Lower leg skin (tissue), 4 donors: ENCODE measurements at regions not wholly inside any gene's neighbourhood (a gene's known extent, or its start where the extent isn't known, plus 50 kb on each side); places are given as distances from the start of the nearest gene placed in this dataset.

Source experiments
- DNase-seq, 2 donors: peaks; one replicate each; pipeline ENCODE4 v3.0.0-alpha.2; 2019; ENCODE audit warnings: low spot score in 2 of 2
- H3K4me3 ChIP-seq: fragments of 200-600 bp; sonication (generic); 2 replicates; pipeline ENCODE4 v1.5.1; 2017; ENCODE audit warnings: mild to moderate bottlenecking, low read depth; ENCODE audit not compliant: poor library complexity, severe bottlenecking
- CTCF ChIP-seq, 3 donors: fragments of 450-650 bp; IDR thresholded peaks; one replicate each; pipeline ENCODE4 v1.5.1; 2016; ENCODE audit warnings: antibody characterized with exemption in 3 of 3, mild to moderate bottlenecking in 3 of 3, moderate library complexity in 2 of 3
- POLR2A ChIP-seq, 2 donors: fragments of 450-650 bp; IDR thresholded peaks; one replicate each; pipeline ENCODE4 v1.6.1; 2016 to 2017; ENCODE audit warnings: antibody characterized with exemption in 2 of 2, mild to moderate bottlenecking in 1 of 2, moderate library complexity in 1 of 2
- WGBS, 2 donors: methylation state at CpG; one replicate each; pipeline ENCODE4 v1.1.5; 2018; 5-methylcytosine and 5-hydroxymethylcytosine counted together
- intact Hi-C: fragments of 100-400 bp; cut with DNase I; formaldehyde crosslinking; loops from one replicate; pipeline ENCODE4 v1.15.0; 2023; ENCODE audit warnings: low total_unique reads

GRCh38 chr16:87552072-87552718 is 50.1 kb upstream of the JPH3 start:
- TF ChIP-seq POLR2A (IDR thresholded peaks at IDR 0.05) (no peak), CTCF (IDR thresholded peaks at IDR 0.05) (no peak)
- no peak for DNase-seq
- 76 to 96% methylated on average over 7 to 16 of the region's 18 CpGs for WGBS, 2 donors
- no peak overlapping the region for H3K4me3 ChIP-seq
- intact Hi-C loops: no loop called here

DNA sequence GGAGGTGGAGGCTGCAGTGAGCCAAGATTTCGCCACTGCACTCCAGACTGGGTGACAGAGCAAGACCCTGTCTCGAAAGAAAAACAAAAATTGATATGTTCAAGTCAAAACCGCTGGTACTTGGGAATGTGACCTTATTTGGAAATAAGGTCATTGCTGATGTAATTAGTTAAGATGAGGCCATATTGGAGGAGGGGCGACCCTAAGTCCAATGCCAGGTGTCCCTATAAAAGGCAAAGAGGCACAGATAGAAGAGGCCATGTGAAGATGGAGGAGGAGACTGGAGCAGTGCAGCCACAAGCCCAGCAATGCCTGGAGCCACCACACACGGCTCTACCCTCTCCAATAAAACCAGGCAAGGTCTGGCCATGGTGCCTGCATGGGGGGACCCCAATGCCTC is 50.8 kb upstream of the JPH3 start:
- intact Hi-C loops: no loop called here
- DNase-seq: no peak
- TF ChIP-seq POLR2A (IDR thresholded peaks at IDR 0.05): no peak
- no peak for TF ChIP-seq CTCF (IDR thresholded peaks at IDR 0.05)
- 74 to 80% methylated on average over 5 of the region's 5 CpGs for WGBS, 2 donors
- no peak overlapping the region for H3K4me3 ChIP-seq

DNA sequence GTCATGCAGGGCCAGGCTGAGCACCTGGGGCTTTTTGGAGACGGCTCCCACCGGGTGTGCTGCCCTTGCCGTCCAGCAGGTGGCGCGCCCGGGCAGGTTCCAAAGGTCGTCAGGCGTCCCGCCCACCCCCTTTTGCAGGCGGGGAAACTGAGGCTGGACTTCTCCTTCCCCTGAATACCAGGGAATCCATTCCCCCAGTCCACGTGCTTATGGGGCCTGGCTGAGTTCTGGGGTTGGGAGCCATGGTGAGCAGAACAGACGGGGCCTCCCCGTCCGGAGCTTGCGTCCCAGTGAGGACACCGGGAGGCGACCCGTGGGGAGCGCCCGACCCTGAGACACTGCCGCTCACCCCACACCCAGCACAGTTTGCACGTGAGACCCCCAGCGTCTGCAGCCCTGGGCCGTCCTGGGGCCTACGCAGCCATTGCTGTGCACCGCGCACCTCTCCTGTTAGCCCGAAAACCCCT is 51.8 kb upstream of the JPH3 start:
- intact Hi-C loops: no loop called here
- DNase-seq: peak in 1 of 2 donors; percentile 88

DNA sequence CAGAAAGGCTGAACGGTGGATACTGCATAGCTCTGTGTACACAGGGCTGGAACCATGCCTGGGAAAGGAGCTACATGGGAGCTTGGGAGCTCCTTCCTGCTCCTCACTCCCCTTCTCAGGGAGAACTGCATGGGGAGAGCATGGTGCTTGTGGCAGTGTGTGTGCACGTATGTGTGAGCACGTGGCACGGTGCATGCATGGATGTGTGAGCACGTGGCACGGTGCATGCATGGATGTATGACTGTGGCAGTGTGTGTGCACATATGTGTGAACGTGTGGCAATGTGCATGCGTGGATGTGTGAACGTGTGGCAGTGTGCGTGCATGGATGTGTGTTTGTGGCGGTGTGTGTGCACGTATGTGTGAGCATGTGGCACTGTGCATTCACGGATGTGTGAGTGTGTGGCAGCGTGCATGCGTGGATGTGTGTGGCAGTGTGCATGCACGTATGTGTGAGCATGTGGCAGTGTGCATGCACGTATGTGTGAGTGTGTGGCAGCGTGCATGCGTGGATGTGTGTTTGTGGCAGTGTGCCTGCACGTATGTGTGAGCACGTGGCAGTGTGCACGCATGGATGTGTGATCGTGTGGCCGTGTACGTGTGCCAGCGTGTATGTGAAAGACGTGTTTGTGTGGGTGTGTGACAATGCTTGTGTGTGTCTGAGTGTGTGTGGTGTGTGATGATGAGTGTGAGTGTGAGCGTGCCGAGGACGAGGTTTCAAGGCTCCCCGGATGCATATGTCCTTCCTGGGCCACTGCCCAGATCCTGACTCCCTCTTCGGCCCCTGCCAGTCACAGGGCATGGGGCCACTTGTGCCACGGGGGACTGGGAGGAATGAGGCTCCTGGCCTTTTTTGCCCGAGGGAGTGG is 52.4 kb upstream of the JPH3 start:
- H3K4me3 ChIP-seq: no peak overlapping the region
- intact Hi-C loops: no loop called here
- DNase-seq: no peak
- WGBS, 2 donors: 67 to 76% methylated on average over 33 to 34 of the region's 34 CpGs
- no peak for TF ChIP-seq CTCF (IDR thresholded peaks at IDR 0.05)
- TF ChIP-seq POLR2A (IDR thresholded peaks at IDR 0.05): no peak

More for the DNA sequence above, 51.8 kb upstream of the JPH3 start:
- TF ChIP-seq POLR2A (IDR thresholded peaks at IDR 0.05) (no peak), CTCF (IDR thresholded peaks at IDR 0.05) (peak in 1 of 3 donors; percentile 66)
- H3K4me3 ChIP-seq: no peak overlapping the region
- WGBS, 2 donors: 37 to 58% methylated on average over 16 to 17 of the region's 28 CpGs

DNA sequence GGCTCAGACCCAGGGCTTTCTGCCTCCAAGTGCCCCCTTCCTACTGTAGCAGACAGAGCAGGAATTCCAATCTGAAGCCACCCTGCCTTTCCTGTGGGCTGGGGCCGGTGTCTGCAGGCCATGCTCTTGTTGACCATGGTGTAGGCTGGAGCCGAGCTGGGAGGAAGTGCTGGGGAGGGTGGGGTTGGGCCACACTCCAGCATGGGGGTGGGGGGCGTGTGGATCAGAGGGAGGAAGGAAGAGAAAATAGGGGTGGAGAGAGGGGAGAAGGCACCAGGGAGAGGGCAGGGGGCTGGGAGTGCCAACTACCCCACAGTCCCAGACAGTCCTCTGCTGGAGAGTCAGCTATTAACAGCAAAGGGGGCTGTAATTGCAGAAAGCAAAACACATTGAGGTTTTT is 54.3 kb upstream of the JPH3 start:
- TF ChIP-seq POLR2A (IDR thresholded peaks at IDR 0.05) (no peak), CTCF (IDR thresholded peaks at IDR 0.05) (no peak)
- 24 to 27% methylated on average over 3 of the region's 3 CpGs for WGBS, 2 donors
- DNase-seq: no peak
- no peak overlapping the region for H3K4me3 ChIP-seq
- intact Hi-C loops: no loop called here
